Right kidney (tissue), 1 donor: ENCODE measurements at regions not wholly inside any gene's neighbourhood (a gene's known extent, or its start where the extent isn't known, plus 50 kb on each side); places are given as distances from the start of the nearest gene placed in this dataset.

Source experiments
- DNase-seq: peaks from one replicate; pipeline ENCODE4 v3.0.0-alpha.2; 2016

DNA sequence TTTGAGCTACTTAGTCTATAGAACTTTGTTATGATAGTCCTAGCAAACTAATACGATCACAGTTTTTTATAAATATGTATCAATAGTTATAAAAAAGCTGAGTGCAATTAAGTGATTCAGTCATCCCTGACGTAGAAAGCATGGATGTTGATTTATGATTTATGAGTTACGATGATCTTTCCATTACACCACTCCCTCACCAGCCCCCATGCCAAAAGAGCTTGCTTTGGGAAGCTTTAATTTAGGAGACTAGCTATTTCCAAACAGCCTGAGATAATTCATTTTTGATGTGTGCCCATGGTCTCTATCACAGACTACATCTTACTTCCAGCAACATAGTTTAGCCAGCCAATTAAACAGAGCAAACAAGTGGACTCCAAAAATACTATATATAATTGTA is 256.8 kb downstream of the GABRG2 start:
- DNase-seq, result no peak

- no peak for DNase-seq
Observed at GRCh38 chr5:162325143-162325727, 257.7 kb downstream of the GABRG2 start.

- DNase-seq, result no peak
Observed at GRCh38 chr5:162334944-162335343, 267.4 kb downstream of the GABRG2 start.

GRCh38 chr5:162360373-162360931 is 292.9 kb downstream of the GABRG2 start:
- no peak for DNase-seq

- no peak for DNase-seq
Observed at GRCh38 chr5:162372256-162372655, 304.7 kb downstream of the GABRG2 start.

- no peak for DNase-seq
Observed at GRCh38 chr5:162377895-162378294, 310.3 kb downstream of the GABRG2 start.

GRCh38 chr5:162382839-162383238 is 315.3 kb downstream of the GABRG2 start:
- DNase-seq, result no peak

GRCh38 chr5:162384225-162384624 is 316.7 kb downstream of the GABRG2 start:
- no peak for DNase-seq

GRCh38 chr5:162391833-162392232 is 324.3 kb downstream of the GABRG2 start:
- DNase-seq, result no peak

- DNase-seq, result no peak
Observed at GRCh38 chr5:162392336-162392735, 324.8 kb downstream of the GABRG2 start.

GRCh38 chr5:162393534-162393933 is 326.0 kb downstream of the GABRG2 start:
- no peak for DNase-seq

DNA sequence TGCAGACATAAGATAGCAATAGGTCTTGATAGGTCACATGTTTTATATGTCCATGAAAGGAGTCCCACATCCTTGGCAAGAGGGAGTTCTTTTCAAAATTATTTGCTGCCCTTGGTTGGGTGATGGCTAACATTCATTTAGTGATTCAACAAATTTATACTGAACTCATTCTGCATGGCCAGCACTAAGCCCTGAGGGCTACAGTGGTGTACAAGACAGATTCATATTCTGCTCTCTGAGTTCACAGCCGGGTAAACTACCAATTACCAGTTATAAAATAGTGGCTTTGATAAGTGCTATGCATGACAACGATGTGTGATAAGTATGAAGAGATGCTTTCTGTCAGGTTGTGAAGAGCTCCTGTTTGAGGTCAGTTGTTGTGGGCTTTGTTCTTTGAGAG is 340.0 kb downstream of the GABRG2 start:
- DNase-seq, result no peak

- no peak for DNase-seq
Observed at GRCh38 chr5:162410365-162410764, 342.8 kb downstream of the GABRG2 start.

DNA sequence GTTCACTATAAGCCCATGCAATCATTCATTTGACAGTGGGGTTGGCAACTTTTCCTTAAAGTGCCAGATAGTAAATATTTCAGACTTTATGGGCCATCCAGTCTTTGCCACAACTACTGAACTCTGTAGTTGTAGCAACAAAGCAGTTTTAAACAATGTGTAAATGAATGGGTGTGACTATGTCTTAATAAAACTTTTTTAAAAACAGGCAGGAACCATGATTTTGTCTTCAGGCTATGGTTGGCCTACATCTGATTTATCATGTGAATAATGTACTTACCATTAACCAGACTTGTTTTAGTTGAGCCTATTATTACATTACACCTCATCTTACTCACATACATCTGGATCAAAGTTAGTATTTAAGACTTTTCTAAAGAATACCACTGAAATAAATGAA is 361.6 kb downstream of the GABRG2 start:
- DNase-seq, result no peak

DNA sequence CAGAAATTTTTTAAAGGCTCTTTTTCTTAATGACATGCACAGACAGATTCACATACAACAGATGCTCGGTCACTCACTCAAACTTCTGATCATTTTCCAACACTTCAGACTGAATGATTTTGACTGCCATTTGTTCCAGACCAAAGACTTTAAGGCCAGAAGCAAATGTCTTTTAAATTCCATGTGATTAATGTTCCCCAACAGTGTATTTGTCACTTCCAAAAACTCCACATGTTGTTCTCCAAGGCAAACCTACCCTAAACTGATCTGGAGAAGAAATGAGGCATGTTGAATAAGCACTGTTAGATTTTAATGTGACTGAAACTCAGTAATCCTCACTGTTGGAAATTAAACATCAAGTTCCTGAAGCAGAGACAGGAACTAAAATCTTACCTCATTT is 366.7 kb downstream of the GABRG2 start:
- DNase-seq, result no peak

GRCh38 chr5:162436055-162436454 is 368.5 kb downstream of the GABRG2 start:
- DNase-seq, result no peak

GRCh38 chr5:162444129-162444762 is 376.7 kb downstream of the GABRG2 start:
- DNase-seq, result no peak

DNA sequence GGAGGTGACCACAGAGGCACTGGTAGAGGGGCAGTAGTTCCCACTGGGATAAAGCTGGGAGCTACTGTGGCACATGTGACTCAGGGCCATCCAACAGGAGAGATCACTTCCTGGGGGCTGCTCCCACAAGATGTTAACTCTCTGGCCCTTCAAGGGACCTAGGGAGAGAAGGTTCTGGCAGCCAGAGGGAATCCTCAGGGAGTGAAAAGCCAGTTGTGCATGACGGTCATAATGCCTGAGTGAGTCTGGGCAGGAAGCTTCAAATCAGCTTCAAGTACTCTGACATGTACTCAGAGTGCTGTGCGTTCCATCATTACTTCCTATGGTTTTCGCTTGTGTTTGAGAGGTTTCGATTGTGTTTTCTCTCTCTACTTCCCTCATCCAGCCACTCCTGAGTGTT is 388.5 kb downstream of the GABRG2 start:
- no peak for DNase-seq

GRCh38 chr5:162466011-162466410 is 398.4 kb downstream of the GABRG2 start:
- DNase-seq, result no peak

GRCh38 chr5:162473041-162473714 is 405.6 kb downstream of the GABRG2 start:
- DNase-seq, result no peak

DNA sequence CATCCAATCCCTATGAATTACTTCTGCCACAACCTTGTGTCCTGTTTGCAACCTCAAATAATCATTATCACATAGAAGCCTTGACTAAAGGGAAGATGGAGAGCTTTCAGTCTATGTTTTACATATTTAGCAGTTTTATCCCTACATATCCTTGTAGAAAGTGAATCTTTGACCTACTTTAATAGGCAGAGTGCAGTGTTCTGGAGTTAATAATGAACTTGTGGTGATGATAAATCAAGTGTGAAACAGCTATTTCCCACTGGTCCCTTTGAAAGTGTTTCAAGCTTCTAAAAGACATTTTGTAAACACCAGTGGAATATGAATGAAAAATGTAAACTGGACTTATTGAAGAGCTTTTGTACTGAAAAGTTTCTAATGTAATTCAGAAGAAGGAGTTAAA is 406.7 kb downstream of the GABRG2 start:
- no peak for DNase-seq

DNA sequence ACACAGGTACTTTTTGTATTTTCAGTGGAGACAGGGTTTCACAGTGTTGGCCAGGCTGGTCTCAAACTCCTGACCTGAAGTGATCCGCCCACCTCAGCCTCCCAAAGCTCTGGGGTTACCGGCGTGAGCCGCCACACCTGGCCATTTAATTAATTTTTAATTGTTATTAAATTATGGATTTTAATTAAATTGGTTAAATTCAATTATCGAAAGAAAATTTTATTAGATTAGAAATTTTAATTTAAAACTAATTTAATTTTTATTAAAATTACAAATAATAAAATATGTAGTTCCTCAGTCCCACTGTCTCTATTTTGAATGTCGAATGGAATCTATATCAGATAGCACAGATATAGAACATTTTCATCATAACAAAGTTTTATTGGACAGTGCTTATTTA is 416.5 kb downstream of the GABRG2 start:
- no peak for DNase-seq

DNA sequence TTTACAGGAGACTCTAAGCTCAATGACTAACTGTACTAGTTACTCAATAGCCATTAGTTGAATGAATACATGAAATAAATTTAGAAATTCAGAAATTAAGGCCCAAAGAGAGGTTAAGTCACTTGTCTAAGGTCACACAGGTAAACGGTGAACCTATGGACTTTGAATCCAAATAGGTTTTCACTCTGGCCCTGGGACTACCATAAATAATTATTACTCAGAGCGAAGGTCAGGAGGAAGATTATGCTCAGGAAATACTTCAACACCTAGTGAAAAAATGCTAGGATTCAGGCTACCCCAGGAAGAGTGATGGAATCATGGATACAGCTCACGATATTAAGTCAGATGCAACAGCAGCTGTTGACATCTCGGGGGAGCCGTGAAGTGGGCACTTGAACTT is 417.4 kb downstream of the GABRG2 start:
- no peak for DNase-seq
